Loucy (cell line): ENCODE measurements at regions not wholly inside any gene's neighbourhood (a gene's known extent, or its start where the extent isn't known, plus 50 kb on each side); places are given as distances from the start of the nearest gene placed in this dataset.

ENCODE experiments used
- H2AFZ ChIP-seq: fragments of 200-600 bp; sonication (generic); 2 replicates; pipeline ENCODE4 v1.6.0; 2016; ENCODE audit warnings: antibody characterized with exemption, mild to moderate bottlenecking, low read length, moderate library complexity
- H3F3A ChIP-seq: fragments of 200-600 bp; 2 replicates; pipeline ENCODE4 v1.6.0; 2016; ENCODE audit warnings: antibody characterized with exemption, low read depth, mild to moderate bottlenecking
- H3K27me3 ChIP-seq: fragments of 200-600 bp; sonication (generic); 2 replicates; pipeline ENCODE4 v1.6.1; 2014; ENCODE audit warnings: low read length, mild to moderate bottlenecking; ENCODE audit not compliant: insufficient read depth, poor library complexity, severe bottlenecking
- H3K36me3 ChIP-seq: fragments of 200-600 bp; sonication (generic); 2 replicates; pipeline ENCODE4 v1.6.1; 2016; ENCODE audit warnings: low read length; ENCODE audit not compliant: insufficient read depth
- H3K4me1 ChIP-seq: fragments of 200-600 bp; sonication (generic); 2 replicates; pipeline ENCODE4 v1.5.1; 2014; ENCODE audit warnings: low read length, mild to moderate bottlenecking; ENCODE audit not compliant: insufficient read depth, poor library complexity, severe bottlenecking
- H3K4me2 ChIP-seq: fragments of 200-600 bp; sonication (generic); 2 replicates; pipeline ENCODE4 v1.6.0; 2014; ENCODE audit warnings: antibody characterized with exemption, low read length, low read depth, mild to moderate bottlenecking; ENCODE audit not compliant: poor library complexity, severe bottlenecking
- H3K4me3 ChIP-seq: fragments of 200-600 bp; sonication (generic); 2 replicates; pipeline ENCODE4 v1.5.1; 2014; ENCODE audit warnings: low read length, mild to moderate bottlenecking, mixed read lengths; ENCODE audit not compliant: poor library complexity, severe bottlenecking
- H3K79me2 ChIP-seq: fragments of 200-600 bp; sonication (generic); 2 replicates; pipeline ENCODE4 v1.6.1; 2014; ENCODE audit warnings: low read length; ENCODE audit not compliant: insufficient read depth
- H3K9ac ChIP-seq: fragments of 200-600 bp; sonication (generic); 2 replicates; pipeline ENCODE4 v1.6.0; 2014; ENCODE audit warnings: mild to moderate bottlenecking, low read depth, low read length, moderate library complexity; ENCODE audit not compliant: poor library complexity, severe bottlenecking
- H3K9me2 ChIP-seq: fragments of 200-600 bp; sonication (generic); replicated peaks from 2 replicates; pipeline ENCODE4 v1.6.1; 2016; ENCODE audit warnings: low read depth, low read length, mixed read lengths
- H3K9me3 ChIP-seq: fragments of 200-600 bp; sonication (generic); 2 replicates; pipeline ENCODE4 v1.6.1; 2014; ENCODE audit warnings: mild to moderate bottlenecking, antibody characterized with exemption, low read length, low read depth; ENCODE audit not compliant: insufficient read depth
- H4K20me1 ChIP-seq: fragments of 200-600 bp; sonication (generic); 2 replicates; pipeline ENCODE4 v1.6.0; 2014; ENCODE audit warnings: antibody characterized with exemption, low read length, mild to moderate bottlenecking; ENCODE audit not compliant: insufficient read depth, poor library complexity, severe bottlenecking
- EZH2phosphoT487 ChIP-seq: fragments of 200-600 bp; IDR thresholded peaks from 2 replicates; pipeline ENCODE4 v1.6.1; 2018; ENCODE audit warnings: antibody characterized with exemption, mild to moderate bottlenecking, moderate library complexity, borderline replicate concordance
- TF ChIP-seq, protein P1 (sequence below): fragments of 200-600 bp; sonication (generic); conservative IDR thresholded peaks from 2 replicates; pipeline ENCODE4 v1.5.1; 2014; ENCODE audit warnings: mild to moderate bottlenecking, antibody characterized with exemption, low read length

DNA sequence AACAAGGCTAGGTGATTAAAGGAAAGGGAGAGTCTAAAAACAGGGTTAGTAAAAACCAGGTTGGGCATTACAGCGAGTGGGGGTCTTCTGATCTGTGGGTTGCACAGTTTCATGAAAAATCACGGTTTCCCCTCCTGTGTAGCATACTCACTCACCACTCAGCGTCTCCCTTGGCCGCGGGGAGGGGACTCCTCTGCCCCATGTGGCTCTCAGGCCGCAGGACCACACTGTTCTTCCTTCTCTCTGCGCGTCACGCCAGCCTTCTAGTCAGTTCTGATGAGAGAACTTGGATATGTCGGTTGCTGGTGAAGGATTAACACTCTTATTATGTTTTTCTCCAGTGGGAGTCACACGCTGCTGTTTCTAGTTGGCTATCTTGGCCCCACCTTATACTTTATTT lies 254.6 kb upstream of the LRRC7 start:
- no peak overlapping the region for H2AFZ ChIP-seq
- H3K9ac ChIP-seq, result no peak overlapping the region
- no peak overlapping the region for H3K4me3 ChIP-seq
- no peaks in the 10 kb centered on the region for H4K20me1 ChIP-seq
- H3K4me2 ChIP-seq, result no peak overlapping the region
- no peaks in the 10 kb centered on the region for H3K36me3 ChIP-seq
- no peak for TF ChIP-seq EZH2phosphoT487
- TF ChIP-seq, protein P1, sequence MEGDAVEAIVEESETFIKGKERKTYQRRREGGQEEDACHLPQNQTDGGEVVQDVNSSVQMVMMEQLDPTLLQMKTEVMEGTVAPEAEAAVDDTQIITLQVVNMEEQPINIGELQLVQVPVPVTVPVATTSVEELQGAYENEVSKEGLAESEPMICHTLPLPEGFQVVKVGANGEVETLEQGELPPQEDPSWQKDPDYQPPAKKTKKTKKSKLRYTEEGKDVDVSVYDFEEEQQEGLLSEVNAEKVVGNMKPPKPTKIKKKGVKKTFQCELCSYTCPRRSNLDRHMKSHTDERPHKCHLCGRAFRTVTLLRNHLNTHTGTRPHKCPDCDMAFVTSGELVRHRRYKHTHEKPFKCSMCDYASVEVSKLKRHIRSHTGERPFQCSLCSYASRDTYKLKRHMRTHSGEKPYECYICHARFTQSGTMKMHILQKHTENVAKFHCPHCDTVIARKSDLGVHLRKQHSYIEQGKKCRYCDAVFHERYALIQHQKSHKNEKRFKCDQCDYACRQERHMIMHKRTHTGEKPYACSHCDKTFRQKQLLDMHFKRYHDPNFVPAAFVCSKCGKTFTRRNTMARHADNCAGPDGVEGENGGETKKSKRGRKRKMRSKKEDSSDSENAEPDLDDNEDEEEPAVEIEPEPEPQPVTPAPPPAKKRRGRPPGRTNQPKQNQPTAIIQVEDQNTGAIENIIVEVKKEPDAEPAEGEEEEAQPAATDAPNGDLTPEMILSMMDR, result no peak
- no peaks in the 10 kb centered on the region for H3K27me3 ChIP-seq
- H3K4me1 ChIP-seq, result no peaks in the 10 kb centered on the region
- no peaks in the 10 kb centered on the region for H3K9me3 ChIP-seq
- H3K79me2 ChIP-seq, result no peaks in the 10 kb centered on the region
- H3K9me2 ChIP-seq, result no peaks in the 10 kb centered on the region
- H3F3A ChIP-seq, result no peaks in the 10 kb centered on the region

DNA sequence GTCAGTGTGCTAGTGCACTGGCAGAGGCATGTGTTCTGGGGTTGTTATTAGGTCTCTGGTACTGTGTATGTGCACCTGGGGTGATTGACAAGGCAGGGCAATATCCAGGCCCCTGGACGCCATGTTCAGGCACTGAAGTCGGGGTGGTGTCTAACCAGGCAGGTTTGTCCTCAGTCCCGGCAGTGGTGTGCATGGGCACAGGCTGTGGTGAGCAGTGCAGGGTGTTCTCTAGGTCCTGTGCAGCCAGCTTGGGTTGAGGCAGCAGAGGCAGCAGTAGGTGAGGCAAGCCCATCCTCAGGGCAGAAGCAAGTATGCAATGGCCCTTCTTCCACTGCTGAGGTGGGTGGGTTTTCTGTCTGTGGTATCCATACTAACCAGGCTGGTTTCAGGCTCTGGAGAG lies 252.3 kb upstream of the LRRC7 start:
- Histone ChIP-seq H3K79me2 (no peaks in the 10 kb centered on the region), H3K4me3 (no peak overlapping the region), H3K9me3 (no peaks in the 10 kb centered on the region), H4K20me1 (no peaks in the 10 kb centered on the region), H3K4me2 (no peak overlapping the region), H3K9ac (no peak overlapping the region), H3K9me2 (no peaks in the 10 kb centered on the region), H3K4me1 (peaks cover 3% of the 10 kb centered on the region), H3K36me3 (no peaks in the 10 kb centered on the region), H3F3A (no peaks in the 10 kb centered on the region), H2AFZ (no peak overlapping the region), H3K27me3 (no peaks in the 10 kb centered on the region)
- TF ChIP-seq, protein P1, result no peak
- TF ChIP-seq EZH2phosphoT487, result no peak

DNA sequence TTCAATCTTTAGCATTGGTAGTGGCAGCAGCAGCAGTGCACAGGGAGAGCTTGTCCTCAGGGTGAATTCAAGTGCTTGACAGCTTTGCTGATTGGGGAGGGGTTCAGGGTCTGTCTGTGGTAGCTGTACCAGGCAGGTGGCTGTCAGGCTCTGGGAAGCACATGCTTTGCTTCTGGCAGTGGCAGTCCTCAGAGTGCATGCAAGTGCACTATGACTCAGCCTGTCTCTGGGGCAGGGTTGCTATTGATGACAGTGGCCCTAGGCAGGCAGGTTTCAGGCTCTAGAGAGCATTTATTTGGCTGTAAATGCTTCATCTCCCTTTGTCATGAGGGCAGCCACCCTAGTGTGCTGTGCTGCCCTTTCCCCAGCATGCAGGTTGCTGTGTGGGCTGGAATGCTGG lies 251.9 kb upstream of the LRRC7 start:
- Histone ChIP-seq H3K27me3 (no peaks in the 10 kb centered on the region), H3K9ac (no peak overlapping the region), H3K79me2 (no peaks in the 10 kb centered on the region), H3F3A (no peaks in the 10 kb centered on the region), H4K20me1 (no peaks in the 10 kb centered on the region), H3K4me3 (no peak overlapping the region), H2AFZ (no peak overlapping the region), H3K9me2 (no peaks in the 10 kb centered on the region), H3K4me1 (peaks cover 7% of the 10 kb centered on the region), H3K9me3 (no peaks in the 10 kb centered on the region), H3K4me2 (no peak overlapping the region), H3K36me3 (no peaks in the 10 kb centered on the region)
- TF ChIP-seq, protein P1, result no peak
- no peak for TF ChIP-seq EZH2phosphoT487
